RPMI7951 (cell line): ENCODE measurements at regions not wholly inside any gene's neighbourhood (a gene's known extent, or its start where the extent isn't known, plus 50 kb on each side); places are given as distances from the start of the nearest gene placed in this dataset.
A peak's percentile ranks its signal among the peaks of the same experiment; 100 is the strongest.
"Not testable (repeated sequence)": the region's sequence is repeated elsewhere in the genome, so short reads cannot be mapped to it uniquely, and the experiment has no call there.

Source experiments
- DNase-seq: peaks from one replicate; pipeline ENCODE4 v3.0.0-alpha.2; 2012; ENCODE audit warnings: low read depth

GRCh38 chr6:21710216-21710615 lies 116.7 kb downstream of the SOX4 start:
- DNase-seq: no peak

- DNase-seq: peak; percentile 35
Observed at GRCh38 chr6:21710908-21711627, 117.5 kb downstream of the SOX4 start.

GRCh38 chr6:21712213-21712612 lies 118.7 kb downstream of the SOX4 start:
- no peak for DNase-seq

- no peak for DNase-seq
Observed at GRCh38 chr6:21713481-21713880, 119.9 kb downstream of the SOX4 start.

- DNase-seq: no peak
Observed at GRCh38 chr6:21715180-21715579, 121.6 kb downstream of the SOX4 start.

- no peak for DNase-seq
Observed at GRCh38 chr6:21722510-21722909, 129.0 kb downstream of the SOX4 start.

- DNase-seq: no peak
Observed at GRCh38 chr6:21726676-21727075, 133.1 kb downstream of the SOX4 start.

GRCh38 chr6:21728141-21728540 lies 134.6 kb downstream of the SOX4 start:
- no peak for DNase-seq

- no peak for DNase-seq
Observed at GRCh38 chr6:21729431-21729830, 135.9 kb downstream of the SOX4 start.

- DNase-seq: no peak
Observed at GRCh38 chr6:21730533-21730932, 137.0 kb downstream of the SOX4 start.

- DNase-seq: peak; percentile 65
Observed at GRCh38 chr6:21731411-21732031, 138.0 kb downstream of the SOX4 start.

GRCh38 chr6:21732032-21732730 lies 138.6 kb downstream of the SOX4 start:
- DNase-seq: not testable (repeated sequence)

- no peak for DNase-seq
Observed at GRCh38 chr6:21732731-21733130, 139.2 kb downstream of the SOX4 start.

- DNase-seq: no peak
Observed at GRCh38 chr6:21733311-21733710, 139.8 kb downstream of the SOX4 start.

- DNase-seq: no peak
Observed at GRCh38 chr6:21734204-21734603, 140.7 kb downstream of the SOX4 start.

- DNase-seq: peak; percentile 46
Observed at GRCh38 chr6:21738180-21739094, 144.9 kb downstream of the SOX4 start.

GRCh38 chr6:21739241-21739640 lies 145.7 kb downstream of the SOX4 start:
- no peak for DNase-seq

- DNase-seq: no peak
Observed at GRCh38 chr6:21739838-21740237, 146.3 kb downstream of the SOX4 start.

- DNase-seq: no peak
Observed at GRCh38 chr6:21740376-21741124, 147.0 kb downstream of the SOX4 start.

- no peak for DNase-seq
Observed at GRCh38 chr6:21741221-21742109, 147.9 kb downstream of the SOX4 start.
